Neural cell (in vitro differentiated cells): ENCODE measurements at regions not wholly inside any gene's neighbourhood (a gene's known extent, or its start where the extent isn't known, plus 50 kb on each side); places are given as distances from the start of the nearest gene placed in this dataset.

Experiments
- H2AFZ ChIP-seq: fragments of 200-600, 300-800 bp; sonication (generic), shearing (Covaris generic); 2 replicates; pipeline ENCODE4 v1.6.0; 2014; ENCODE audit warnings: low read depth, mild to moderate bottlenecking, antibody characterized with exemption, low read length, moderate library complexity
- H3F3A ChIP-seq: fragments of 200-600 bp; shearing (Covaris generic); 2 replicates; pipeline ENCODE4 v1.6.1; 2016; ENCODE audit warnings: mild to moderate bottlenecking, moderate library complexity, mixed read lengths, antibody characterized with exemption, low read length; ENCODE audit not compliant: insufficient read depth, poor library complexity, severe bottlenecking
- H3K27ac ChIP-seq: fragments of 200-600, 300-800 bp; sonication (generic), shearing (Covaris generic); 2 replicates; pipeline ENCODE4 v1.5.1; 2014; ENCODE audit warnings: mild to moderate bottlenecking, low read length, moderate library complexity
- H3K27me3 ChIP-seq: fragments of 300-800, 200-600 bp; sonication (generic), shearing (Covaris generic); 2 replicates; pipeline ENCODE4 v1.6.0; 2014; ENCODE audit warnings: mild to moderate bottlenecking, low read depth, low read length, moderate library complexity; ENCODE audit not compliant: insufficient read depth
- H3K36me3 ChIP-seq: fragments of 300-800, 200-600 bp; sonication (generic), shearing (Covaris generic); 2 replicates; pipeline ENCODE4 v1.5.1; 2014; ENCODE audit warnings: mild to moderate bottlenecking, antibody characterized with exemption, low read length, moderate library complexity; ENCODE audit not compliant: insufficient read depth
- H3K4me2 ChIP-seq: fragments of 300-800, 200-600 bp; sonication (generic), shearing (Covaris generic); 2 replicates; pipeline ENCODE4 v1.6.0; 2014; ENCODE audit warnings: mild to moderate bottlenecking, low read length
- H3K4me3 ChIP-seq: fragments of 300-800, 200-600 bp; sonication (generic), shearing (Covaris generic); 2 replicates; pipeline ENCODE4 v1.5.1; 2014; ENCODE audit warnings: mild to moderate bottlenecking, low read length, moderate library complexity
- H3K79me2 ChIP-seq: fragments of 200-600 bp; shearing (Covaris generic); replicated peaks from 2 replicates; pipeline ENCODE4 v1.6.0; 2014; ENCODE audit warnings: mild to moderate bottlenecking, low read length, moderate library complexity; ENCODE audit not compliant: insufficient read depth
- H3K9ac ChIP-seq: fragments of 300-800, 200-600 bp; sonication (generic), shearing (Covaris generic); 2 replicates; pipeline ENCODE4 v1.6.1; 2016; ENCODE audit warnings: mild to moderate bottlenecking, low read length, mixed read lengths
- H3K9me2 ChIP-seq: fragments of 200-600 bp; shearing (Covaris generic); 2 replicates; pipeline ENCODE4 v1.6.1; 2016; ENCODE audit warnings: mild to moderate bottlenecking, low read length, mixed read lengths; ENCODE audit not compliant: insufficient read depth
- H3K9me3 ChIP-seq: fragments of 200-600, 300-800 bp; sonication (generic), shearing (Covaris generic); 2 replicates; pipeline ENCODE4 v1.6.1; 2016; ENCODE audit warnings: mild to moderate bottlenecking, mixed run types, low read length, moderate library complexity, mixed read lengths
- H4K20me1 ChIP-seq: fragments of 200-600 bp; shearing (Covaris generic); 2 replicates; pipeline ENCODE4 v1.6.1; 2016; ENCODE audit warnings: mild to moderate bottlenecking, mixed run types; ENCODE audit not compliant: insufficient read depth
- EP300 ChIP-seq: fragments of 450-650 bp; conservative IDR thresholded peaks from 2 replicates; pipeline ENCODE4 v1.6.1; 2014; ENCODE audit warnings: antibody characterized with exemption, mild to moderate bottlenecking, moderate library complexity; ENCODE audit not compliant: poor library complexity, severe bottlenecking
- EZH2 ChIP-seq: fragments of 200-600, 300-800 bp; shearing (Covaris generic), sonication (generic); IDR thresholded peaks from 2 replicates; pipeline ENCODE4 v1.6.1; 2014; ENCODE audit warnings: antibody characterized with exemption, low read length, borderline replicate concordance, mild to moderate bottlenecking; ENCODE audit not compliant: insufficient read depth, poor library complexity, severe bottlenecking
- MXI1 ChIP-seq: fragments of 450-650 bp; conservative IDR thresholded peaks from 2 replicates; pipeline ENCODE4 v1.6.1; 2014; ENCODE audit warnings: antibody characterized with exemption, mild to moderate bottlenecking; ENCODE audit not compliant: poor library complexity, severe bottlenecking
- POLR2AphosphoS5 ChIP-seq: IDR thresholded peaks from 2 replicates; pipeline ENCODE4 v1.6.1; 2012
- RAD21 ChIP-seq: fragments of 450-650 bp; conservative IDR thresholded peaks from 2 replicates; pipeline ENCODE4 v1.6.1; 2014; ENCODE audit warnings: antibody characterized with exemption, mild to moderate bottlenecking, moderate library complexity
- REST ChIP-seq: IDR thresholded peaks from 2 replicates; pipeline ENCODE4 v1.6.1; 2012; ENCODE audit warnings: borderline replicate concordance
- SMC3 ChIP-seq: fragments of 450-650 bp; conservative IDR thresholded peaks from 2 replicates; pipeline ENCODE4 v1.6.1; 2014; ENCODE audit warnings: antibody characterized with exemption, mild to moderate bottlenecking, moderate library complexity; ENCODE audit not compliant: poor library complexity
- TAF1 ChIP-seq: IDR thresholded peaks from 2 replicates; pipeline ENCODE4 v1.6.1; 2012; ENCODE audit warnings: low read depth
- TF ChIP-seq, protein P1 (sequence below): fragments of 450-650 bp; IDR thresholded peaks from 2 replicates; pipeline ENCODE4 v1.5.1; 2014; ENCODE audit warnings: antibody characterized with exemption, mild to moderate bottlenecking, moderate library complexity; ENCODE audit not compliant: poor library complexity, severe bottlenecking

DNA sequence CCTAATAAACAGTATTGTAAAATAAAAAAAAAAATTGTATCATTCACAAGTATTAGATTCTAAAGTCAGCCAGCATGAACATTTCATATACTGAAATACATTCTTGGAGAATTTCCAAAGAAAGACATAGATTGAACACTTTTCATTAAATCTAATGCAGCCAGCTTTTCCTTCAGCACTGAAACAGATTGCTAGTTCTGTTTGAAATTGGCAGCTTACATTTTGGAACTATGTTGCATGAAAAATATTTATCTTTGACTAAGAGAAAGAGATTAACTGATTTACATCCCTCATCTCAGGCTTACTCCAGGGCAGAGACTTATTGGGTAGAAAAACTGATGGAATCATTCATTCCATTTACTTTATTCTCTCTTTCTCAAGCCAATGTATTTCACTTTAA is 272.7 kb downstream of the PDHA2 start:
- H3K9ac ChIP-seq = no peak overlapping the region
- no peak overlapping the region for H3K4me2 ChIP-seq
- H3K79me2 ChIP-seq = no peaks in the 10 kb centered on the region
- no peak overlapping the region for H2AFZ ChIP-seq
- H3F3A ChIP-seq = no peaks in the 10 kb centered on the region
- no peaks in the 10 kb centered on the region for H3K27me3 ChIP-seq
- H3K4me3 ChIP-seq = no peak overlapping the region
- no peaks in the 10 kb centered on the region for H4K20me1 ChIP-seq
- H3K9me2 ChIP-seq = no peaks in the 10 kb centered on the region
- no peaks in the 10 kb centered on the region for H3K36me3 ChIP-seq
- H3K27ac ChIP-seq = no peak overlapping the region
- H3K9me3 ChIP-seq = no peaks in the 10 kb centered on the region
- TF ChIP-seq TAF1 (no peak), POLR2AphosphoS5 (no peak), EZH2 (no peak), SMC3 (no peak), EP300 (no peak), RAD21 (no peak), REST (no peak), MXI1 (no peak)
- TF ChIP-seq, protein P1, sequence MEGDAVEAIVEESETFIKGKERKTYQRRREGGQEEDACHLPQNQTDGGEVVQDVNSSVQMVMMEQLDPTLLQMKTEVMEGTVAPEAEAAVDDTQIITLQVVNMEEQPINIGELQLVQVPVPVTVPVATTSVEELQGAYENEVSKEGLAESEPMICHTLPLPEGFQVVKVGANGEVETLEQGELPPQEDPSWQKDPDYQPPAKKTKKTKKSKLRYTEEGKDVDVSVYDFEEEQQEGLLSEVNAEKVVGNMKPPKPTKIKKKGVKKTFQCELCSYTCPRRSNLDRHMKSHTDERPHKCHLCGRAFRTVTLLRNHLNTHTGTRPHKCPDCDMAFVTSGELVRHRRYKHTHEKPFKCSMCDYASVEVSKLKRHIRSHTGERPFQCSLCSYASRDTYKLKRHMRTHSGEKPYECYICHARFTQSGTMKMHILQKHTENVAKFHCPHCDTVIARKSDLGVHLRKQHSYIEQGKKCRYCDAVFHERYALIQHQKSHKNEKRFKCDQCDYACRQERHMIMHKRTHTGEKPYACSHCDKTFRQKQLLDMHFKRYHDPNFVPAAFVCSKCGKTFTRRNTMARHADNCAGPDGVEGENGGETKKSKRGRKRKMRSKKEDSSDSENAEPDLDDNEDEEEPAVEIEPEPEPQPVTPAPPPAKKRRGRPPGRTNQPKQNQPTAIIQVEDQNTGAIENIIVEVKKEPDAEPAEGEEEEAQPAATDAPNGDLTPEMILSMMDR = no peak

GRCh38 chr4:96120206-96120605 is 280.3 kb downstream of the PDHA2 start:
- Histone ChIP-seq H3K36me3 (no peaks in the 10 kb centered on the region), H3K79me2 (no peaks in the 10 kb centered on the region), H4K20me1 (no peaks in the 10 kb centered on the region), H3K4me2 (no peak overlapping the region), H2AFZ (no peak overlapping the region), H3K4me3 (no peak overlapping the region), H3K27ac (no peak overlapping the region), H3K9me2 (no peaks in the 10 kb centered on the region), H3K9me3 (no peaks in the 10 kb centered on the region), H3K27me3 (no peaks in the 10 kb centered on the region), H3K9ac (no peak overlapping the region), H3F3A (no peaks in the 10 kb centered on the region)
- no peak for TF ChIP-seq POLR2AphosphoS5
- TF ChIP-seq, protein P1 = no peak
- TF ChIP-seq RAD21 = no peak
- TF ChIP-seq REST = no peak
- no peak for TF ChIP-seq MXI1
- no peak for TF ChIP-seq TAF1
- TF ChIP-seq EP300 = no peak
- TF ChIP-seq EZH2 = no peak
- TF ChIP-seq SMC3 = no peak
